Endothelial cell (in vitro differentiated cells): ENCODE measurements at regions not wholly inside any gene's neighbourhood (a gene's known extent, or its start where the extent isn't known, plus 50 kb on each side); places are given as distances from the start of the nearest gene placed in this dataset.

Experiments used
- DNase-seq: peaks from one replicate; pipeline ENCODE4 v3.0.0; 2021; ENCODE audit warnings: low spot score
- H3K27ac Mint-ChIP-seq: one replicate; pipeline ENCODE4 v1.8.0; 2021; ENCODE audit warnings: mixed read lengths, inconsistent platforms; ENCODE audit not compliant: unreplicated experiment
- H3K27me3 Mint-ChIP-seq: one replicate; pipeline ENCODE4 v1.8.0; 2021; ENCODE audit warnings: mild to moderate bottlenecking, moderate library complexity, mixed read lengths, inconsistent platforms; ENCODE audit not compliant: unreplicated experiment
- H3K36me3 Mint-ChIP-seq: one replicate; pipeline ENCODE4 v1.8.0; 2021; ENCODE audit warnings: mild to moderate bottlenecking, low read depth, mixed read lengths, inconsistent platforms; ENCODE audit not compliant: unreplicated experiment
- H3K4me1 Mint-ChIP-seq: one replicate; pipeline ENCODE4 v1.8.0; 2021; ENCODE audit warnings: mild to moderate bottlenecking, mixed read lengths, inconsistent platforms; ENCODE audit not compliant: unreplicated experiment
- H3K4me3 Mint-ChIP-seq: one replicate; pipeline ENCODE4 v1.8.0; 2021; ENCODE audit warnings: mild to moderate bottlenecking, mixed read lengths, inconsistent platforms; ENCODE audit not compliant: unreplicated experiment
- H3K9me3 Mint-ChIP-seq: one replicate; pipeline ENCODE4 v1.8.0; 2021; ENCODE audit warnings: mixed read lengths, inconsistent platforms; ENCODE audit not compliant: unreplicated experiment
- CTCF ChIP-seq: fragments of 200-600 bp; sonication (generic); IDR thresholded peaks from one replicate; pipeline ENCODE4 v1.5.0; 2021; ENCODE audit warnings: antibody characterized with exemption; ENCODE audit not compliant: unreplicated experiment

- peaks cover 2% of the 10 kb centered on the region for H3K4me1 Mint-ChIP-seq
- no peak for TF ChIP-seq CTCF
These were observed 83.3 kb upstream of the RALGAPA2 start for GRCh38 chr20:20795721-20796120.

GRCh38 chr20:20795119-20795518, 82.7 kb upstream of the RALGAPA2 start:
- no peak overlapping the region for H3K27ac Mint-ChIP-seq
- no peaks in the 10 kb centered on the region for H3K9me3 Mint-ChIP-seq
- no peak overlapping the region for H3K4me3 Mint-ChIP-seq
- no peak for DNase-seq
- H3K27me3 Mint-ChIP-seq: peaks cover 1% of the 10 kb centered on the region
- no peaks in the 10 kb centered on the region for H3K36me3 Mint-ChIP-seq
- H3K4me1 Mint-ChIP-seq: peaks cover 2% of the 10 kb centered on the region
- TF ChIP-seq CTCF: no peak

More at GRCh38 chr20:20795721-20796120, 83.3 kb upstream of the RALGAPA2 start:
- DNase-seq: no peak
- Mint-ChIP-seq H3K27me3 (peaks cover 1% of the 10 kb centered on the region), H3K36me3 (no peaks in the 10 kb centered on the region), H3K4me3 (no peak overlapping the region), H3K9me3 (no peaks in the 10 kb centered on the region), H3K27ac (no peak overlapping the region)

- TF ChIP-seq CTCF: no peak
- Mint-ChIP-seq H3K4me1 (no peaks in the 10 kb centered on the region), H3K36me3 (no peaks in the 10 kb centered on the region), H3K4me3 (no peak overlapping the region), H3K27ac (no peak overlapping the region), H3K9me3 (no peaks in the 10 kb centered on the region), H3K27me3 (peaks cover 1% of the 10 kb centered on the region)
- DNase-seq: no peak
These were observed 81.1 kb upstream of the RALGAPA2 start for GRCh38 chr20:20793591-20793990.

GRCh38 chr20:20791664-20792568, 79.5 kb upstream of the RALGAPA2 start:
- Mint-ChIP-seq H3K27ac (no peak overlapping the region), H3K27me3 (peaks cover 4% of the 10 kb centered on the region), H3K36me3 (peaks cover 4% of the 10 kb centered on the region), H3K4me1 (no peaks in the 10 kb centered on the region), H3K4me3 (no peak overlapping the region), H3K9me3 (peaks cover 6% of the 10 kb centered on the region)
- no peak for TF ChIP-seq CTCF
- DNase-seq: no peak

GRCh38 chr20:20788308-20788707, 75.9 kb upstream of the RALGAPA2 start:
- Mint-ChIP-seq H3K4me1 (no peaks in the 10 kb centered on the region), H3K4me3 (no peak overlapping the region), H3K9me3 (peaks cover 6% of the 10 kb centered on the region), H3K27me3 (peaks cover 4% of the 10 kb centered on the region), H3K36me3 (peaks cover 4% of the 10 kb centered on the region), H3K27ac (no peak overlapping the region)
- no peak for TF ChIP-seq CTCF
- DNase-seq: no peak
